HepG2 (cell line): ENCODE measurements at regions not wholly inside any gene's neighbourhood (a gene's known extent, or its start where the extent isn't known, plus 50 kb on each side); places are given as distances from the start of the nearest gene placed in this dataset.

Experiments
- GPN1 ChIP-seq: sonication (generic); formaldehyde crosslinking; IDR thresholded peaks from 2 replicates; pipeline ENCODE4 v1.5.1; 2020; ENCODE audit warnings: missing genetic modification reagents, borderline replicate concordance
- HDAC6 ChIP-seq: fragments of 200-600 bp; sonication (generic); IDR thresholded peaks from 2 replicates; pipeline ENCODE4 v1.7.0; 2017; ENCODE audit warnings: mild to moderate bottlenecking, antibody characterized with exemption, low read length, low read depth
- KAT8 ChIP-seq: IDR thresholded peaks from 2 replicates; pipeline ENCODE4 v1.6.1; 2016; ENCODE audit warnings: missing genetic modification reagents, missing compliant biosample characterization
- NCOA5 ChIP-seq: sonication (generic); formaldehyde crosslinking; IDR thresholded peaks from 2 replicates; pipeline ENCODE4 v1.4.0; 2020; ENCODE audit warnings: missing genetic modification reagents
- NFRKB ChIP-seq: fragments of 450-650 bp; IDR thresholded peaks from 2 replicates; pipeline ENCODE4 v1.6.1; 2017
- NR2F2 ChIP-seq: IDR thresholded peaks from 2 replicates; pipeline ENCODE4 v1.6.1; 2012; ENCODE audit warnings: low read depth, inconsistent platforms, borderline replicate concordance
- POLR2AphosphoS5 ChIP-seq: IDR thresholded peaks from 2 replicates; pipeline ENCODE4 v1.6.1; 2012; ENCODE audit warnings: low read depth, low read length
- RBAK ChIP-seq: sonication (generic); formaldehyde crosslinking; IDR thresholded peaks from 2 replicates; pipeline ENCODE4 v1.5.1; 2020; ENCODE audit warnings: mild to moderate bottlenecking, missing genetic modification reagents
- SIN3A ChIP-seq: IDR thresholded peaks from 2 replicates; pipeline ENCODE4 v1.6.1; 2011; ENCODE audit warnings: low read depth, mild to moderate bottlenecking, control low read depth, low read length, borderline replicate concordance
- ZKSCAN8 ChIP-seq: IDR thresholded peaks from 2 replicates; pipeline ENCODE4 v1.6.1; 2016; ENCODE audit warnings: borderline replicate concordance, missing genetic modification reagents, missing compliant biosample characterization
- ZNF33A ChIP-seq: sonication (generic); formaldehyde crosslinking; IDR thresholded peaks from 2 replicates; pipeline ENCODE4 v1.5.1; 2020; ENCODE audit warnings: missing genetic modification reagents, mild to moderate bottlenecking, moderate library complexity, borderline replicate concordance
- TF ChIP-seq, protein P1 (sequence below), 2 experiments: IDR thresholded peaks; 2 replicates each; pipeline ENCODE4 v1.6.1; 2011 to 2012; ENCODE audit warnings: low read length in 2 of 2, borderline replicate concordance in 1 of 2, low read depth in 1 of 2, mild to moderate bottlenecking in 1 of 2, moderate library complexity in 1 of 2
- TF ChIP-seq, protein P2 (sequence below): IDR thresholded peaks from 2 replicates; pipeline ENCODE4 v1.6.1; 2012; ENCODE audit warnings: inconsistent platforms
- TF ChIP-seq, protein P3 (sequence below): sonication (generic); formaldehyde crosslinking; IDR thresholded peaks from 2 replicates; pipeline ENCODE4 v1.4.0; 2020; ENCODE audit warnings: mild to moderate bottlenecking, missing genetic modification reagents

DNA sequence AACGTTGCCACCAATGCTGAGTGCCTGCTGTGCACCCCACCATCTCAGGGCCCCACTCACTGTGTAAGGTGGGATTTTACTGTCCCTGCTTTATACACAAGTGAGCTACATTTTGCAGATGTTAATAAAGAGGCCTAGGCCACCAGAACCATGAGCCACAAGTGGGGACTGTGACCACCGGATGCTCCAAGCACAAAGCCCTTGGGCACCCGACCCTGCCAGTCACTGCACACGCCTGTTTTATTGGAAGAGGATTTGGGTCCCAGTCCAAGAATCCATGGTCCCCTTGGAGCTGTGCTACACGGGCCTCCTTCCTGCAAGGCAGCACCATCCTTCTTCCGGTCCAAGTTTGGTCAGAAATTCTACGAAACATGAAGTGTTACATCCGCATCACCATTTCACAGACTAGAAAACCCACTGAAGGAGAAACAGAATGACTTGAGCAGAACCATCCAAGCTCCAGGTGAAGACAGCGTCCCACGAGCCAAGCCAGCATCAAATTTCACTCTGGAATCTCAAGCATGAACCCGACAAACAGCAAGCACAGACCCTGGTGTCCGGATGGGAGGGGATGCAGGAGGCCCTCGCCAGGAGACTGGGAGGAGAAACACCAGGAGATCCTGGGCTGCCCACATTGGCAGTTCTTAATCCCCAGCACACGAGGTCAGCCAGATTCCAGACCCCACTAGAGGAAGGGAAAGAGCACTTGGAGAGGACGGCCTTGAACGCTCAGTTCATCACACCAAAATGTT is 226.9 kb downstream of the DLL1 start:
- TF ChIP-seq, protein P1, sequence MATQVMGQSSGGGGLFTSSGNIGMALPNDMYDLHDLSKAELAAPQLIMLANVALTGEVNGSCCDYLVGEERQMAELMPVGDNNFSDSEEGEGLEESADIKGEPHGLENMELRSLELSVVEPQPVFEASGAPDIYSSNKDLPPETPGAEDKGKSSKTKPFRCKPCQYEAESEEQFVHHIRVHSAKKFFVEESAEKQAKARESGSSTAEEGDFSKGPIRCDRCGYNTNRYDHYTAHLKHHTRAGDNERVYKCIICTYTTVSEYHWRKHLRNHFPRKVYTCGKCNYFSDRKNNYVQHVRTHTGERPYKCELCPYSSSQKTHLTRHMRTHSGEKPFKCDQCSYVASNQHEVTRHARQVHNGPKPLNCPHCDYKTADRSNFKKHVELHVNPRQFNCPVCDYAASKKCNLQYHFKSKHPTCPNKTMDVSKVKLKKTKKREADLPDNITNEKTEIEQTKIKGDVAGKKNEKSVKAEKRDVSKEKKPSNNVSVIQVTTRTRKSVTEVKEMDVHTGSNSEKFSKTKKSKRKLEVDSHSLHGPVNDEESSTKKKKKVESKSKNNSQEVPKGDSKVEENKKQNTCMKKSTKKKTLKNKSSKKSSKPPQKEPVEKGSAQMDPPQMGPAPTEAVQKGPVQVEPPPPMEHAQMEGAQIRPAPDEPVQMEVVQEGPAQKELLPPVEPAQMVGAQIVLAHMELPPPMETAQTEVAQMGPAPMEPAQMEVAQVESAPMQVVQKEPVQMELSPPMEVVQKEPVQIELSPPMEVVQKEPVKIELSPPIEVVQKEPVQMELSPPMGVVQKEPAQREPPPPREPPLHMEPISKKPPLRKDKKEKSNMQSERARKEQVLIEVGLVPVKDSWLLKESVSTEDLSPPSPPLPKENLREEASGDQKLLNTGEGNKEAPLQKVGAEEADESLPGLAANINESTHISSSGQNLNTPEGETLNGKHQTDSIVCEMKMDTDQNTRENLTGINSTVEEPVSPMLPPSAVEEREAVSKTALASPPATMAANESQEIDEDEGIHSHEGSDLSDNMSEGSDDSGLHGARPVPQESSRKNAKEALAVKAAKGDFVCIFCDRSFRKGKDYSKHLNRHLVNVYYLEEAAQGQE (IDR thresholded peaks at IDR 0.05; ENCODE audit: borderline replicate concordance in 1 of 2, low read depth in 1 of 2, low read length in 2 of 2), result no peak
- no peak for TF ChIP-seq NCOA5 (CRISPR knock-in tag)
- TF ChIP-seq RBAK (CRISPR knock-in tag), result no peak
- TF ChIP-seq HDAC6, result no peak
- no peak for TF ChIP-seq SIN3A
- TF ChIP-seq ZKSCAN8 (CRISPR knock-in tag), result no peak
- TF ChIP-seq ZNF33A (CRISPR knock-in tag), result no peak
- TF ChIP-seq NFRKB, result no peak
- no peak for TF ChIP-seq KAT8 (CRISPR knock-in tag)
- TF ChIP-seq GPN1, result no peak
- no peak for TF ChIP-seq POLR2AphosphoS5
- no peak for TF ChIP-seq NR2F2
- TF ChIP-seq, protein P2, sequence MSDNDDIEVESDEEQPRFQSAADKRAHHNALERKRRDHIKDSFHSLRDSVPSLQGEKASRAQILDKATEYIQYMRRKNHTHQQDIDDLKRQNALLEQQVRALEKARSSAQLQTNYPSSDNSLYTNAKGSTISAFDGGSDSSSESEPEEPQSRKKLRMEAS, result no peak
- TF ChIP-seq, protein P3, sequence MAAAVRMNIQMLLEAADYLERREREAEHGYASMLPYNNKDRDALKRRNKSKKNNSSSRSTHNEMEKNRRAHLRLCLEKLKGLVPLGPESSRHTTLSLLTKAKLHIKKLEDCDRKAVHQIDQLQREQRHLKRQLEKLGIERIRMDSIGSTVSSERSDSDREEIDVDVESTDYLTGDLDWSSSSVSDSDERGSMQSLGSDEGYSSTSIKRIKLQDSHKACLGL (CRISPR knock-in tag), result no peak
